ENCODE measurements at regions not wholly inside any gene's neighbourhood (a gene's known extent, or its start where the extent isn't known, plus 50 kb on each side); places are given as distances from the start of the nearest gene placed in this dataset.
"Not testable (repeated sequence)": the region's sequence is repeated elsewhere in the genome, so short reads cannot be mapped to it uniquely, and the experiment has no call there.

- DNase-seq: no peak
Measured at GRCh38 chr16:77488652-77489051, 53.8 kb upstream of the ADAMTS18 start.

GRCh38 chr16:77491091-77491490 lies 56.3 kb upstream of the ADAMTS18 start:
- no peak for DNase-seq

GRCh38 chr16:77496934-77497333 lies 62.1 kb upstream of the ADAMTS18 start:
- no peak for DNase-seq

- DNase-seq: no peak
Measured at GRCh38 chr16:77499373-77500285, 64.8 kb upstream of the ADAMTS18 start.

- DNase-seq: no peak
Measured at GRCh38 chr16:77500286-77500598, 65.4 kb upstream of the ADAMTS18 start.

- no peak for DNase-seq
Measured at GRCh38 chr16:77500934-77501664, 66.3 kb upstream of the ADAMTS18 start.

GRCh38 chr16:77502448-77502847 lies 67.6 kb upstream of the ADAMTS18 start:
- no peak for DNase-seq

- DNase-seq: not testable (repeated sequence)
Measured at GRCh38 chr16:77506492-77506891, 71.7 kb upstream of the ADAMTS18 start.

GRCh38 chr16:77509051-77509450 lies 74.2 kb upstream of the ADAMTS18 start:
- no peak for DNase-seq

- DNase-seq: no peak
Measured at GRCh38 chr16:77509796-77510195, 75.0 kb upstream of the ADAMTS18 start.

GRCh38 chr16:77511053-77511452 lies 76.2 kb upstream of the ADAMTS18 start:
- DNase-seq: no peak

- no peak for DNase-seq
Measured at GRCh38 chr16:77514500-77515220, 79.8 kb upstream of the ADAMTS18 start.

- DNase-seq: not testable (repeated sequence)
Measured at GRCh38 chr16:77525226-77525625, 90.4 kb upstream of the ADAMTS18 start.

GRCh38 chr16:77531752-77532151 lies 96.9 kb upstream of the ADAMTS18 start:
- DNase-seq: no peak

GRCh38 chr16:77536809-77537208 lies 102.0 kb upstream of the ADAMTS18 start:
- no peak for DNase-seq

GRCh38 chr16:77539421-77540034 lies 104.7 kb upstream of the ADAMTS18 start:
- no peak for DNase-seq

- no peak for DNase-seq
Measured at GRCh38 chr16:77540646-77541045, 105.8 kb upstream of the ADAMTS18 start.

- no peak for DNase-seq
Measured at GRCh38 chr16:77541165-77541564, 106.3 kb upstream of the ADAMTS18 start.

GRCh38 chr16:77548151-77548550 lies 113.3 kb upstream of the ADAMTS18 start:
- DNase-seq: no peak

GRCh38 chr16:77548766-77549165 lies 113.9 kb upstream of the ADAMTS18 start:
- DNase-seq: peak; percentile 1

- DNase-seq: no peak
Measured at GRCh38 chr16:77549876-77550275, 115.0 kb upstream of the ADAMTS18 start.

- no peak for DNase-seq
Measured at GRCh38 chr16:77551357-77551756, 116.5 kb upstream of the ADAMTS18 start.

GRCh38 chr16:77553130-77553529 lies 118.3 kb upstream of the ADAMTS18 start:
- DNase-seq: no peak

Measured in inflammatory macrophage treated with lipopolysaccharide for 4 hours (primary cell).